Inflammatory macrophage treated with lipopolysaccharide for 1 hour (primary cell): ENCODE measurements at regions not wholly inside any gene's neighbourhood (a gene's known extent, or its start where the extent isn't known, plus 50 kb on each side); places are given as distances from the start of the nearest gene placed in this dataset.

Experiments used
- DNase-seq, 2 donors: peaks; one replicate each; pipeline ENCODE4 v3.0.0-alpha.2; 2020 to 2022

- DNase-seq = peak in 1 of 2 donors; percentile 17
Observed at GRCh38 chr5:145237843-145238242, 597.3 kb downstream of the PRELID2 start.

GRCh38 chr5:145236983-145237382, 598.2 kb downstream of the PRELID2 start:
- no peak for DNase-seq

GRCh38 chr5:145236127-145236526, 599.0 kb downstream of the PRELID2 start:
- DNase-seq = no peak

- no peak for DNase-seq
Observed at GRCh38 chr5:145233461-145233860, 601.7 kb downstream of the PRELID2 start.

- DNase-seq = no peak
Observed at GRCh38 chr5:145230781-145231180, 604.4 kb downstream of the PRELID2 start.

GRCh38 chr5:145228564-145228963, 606.6 kb downstream of the PRELID2 start:
- DNase-seq = no peak

GRCh38 chr5:145227881-145228280, 607.3 kb downstream of the PRELID2 start:
- DNase-seq = no peak

GRCh38 chr5:145226726-145227125, 608.4 kb downstream of the PRELID2 start:
- no peak for DNase-seq

GRCh38 chr5:145225529-145225928, 609.6 kb downstream of the PRELID2 start:
- DNase-seq = no peak

- DNase-seq = no peak
Observed at GRCh38 chr5:145223582-145223981, 611.6 kb downstream of the PRELID2 start.

- no peak for DNase-seq
Observed at GRCh38 chr5:145222622-145223021, 612.5 kb downstream of the PRELID2 start.

- no peak for DNase-seq
Observed at GRCh38 chr5:145221416-145221815, 613.7 kb downstream of the PRELID2 start.

- DNase-seq = no peak
Observed at GRCh38 chr5:145220481-145220880, 614.7 kb downstream of the PRELID2 start.

GRCh38 chr5:145218982-145219381, 616.2 kb downstream of the PRELID2 start:
- DNase-seq = no peak

- no peak for DNase-seq
Observed at GRCh38 chr5:145218019-145218418, 617.1 kb downstream of the PRELID2 start.

- no peak for DNase-seq
Observed at GRCh38 chr5:145210020-145210419, 625.1 kb downstream of the PRELID2 start.

GRCh38 chr5:145205546-145205945, 629.6 kb downstream of the PRELID2 start:
- DNase-seq = no peak

GRCh38 chr5:145204743-145205142, 630.4 kb downstream of the PRELID2 start:
- DNase-seq = no peak

- no peak for DNase-seq
Observed at GRCh38 chr5:145203193-145203592, 631.9 kb downstream of the PRELID2 start.

GRCh38 chr5:145198525-145199260, 636.4 kb downstream of the PRELID2 start:
- DNase-seq = no peak

GRCh38 chr5:145189746-145190145, 645.4 kb downstream of the PRELID2 start:
- DNase-seq = no peak

- no peak for DNase-seq
Observed at GRCh38 chr5:145180371-145180770, 654.8 kb downstream of the PRELID2 start.

- DNase-seq = no peak
Observed at GRCh38 chr5:145178641-145179523, 656.3 kb downstream of the PRELID2 start.

- DNase-seq = no peak
Observed at GRCh38 chr5:145176041-145176440, 659.1 kb downstream of the PRELID2 start.
